GM18858 (cell line): ENCODE measurements at regions not wholly inside any gene's neighbourhood (a gene's known extent, or its start where the extent isn't known, plus 50 kb on each side); places are given as distances from the start of the nearest gene placed in this dataset.

Experiments
- ATAC-seq: cut with Tn5 transposase; IDR thresholded peaks from one replicate; pipeline ENCODE4 v1.9.1; 2021; ENCODE audit not compliant: unreplicated experiment

- ATAC-seq, result peak; percentile 50
Measured at GRCh38 chr10:62735464-62736167, 68.9 kb upstream of the ADO start.

GRCh38 chr10:62736168-62736546, 68.4 kb upstream of the ADO start:
- no peak for ATAC-seq

- ATAC-seq, result no peak
Measured at GRCh38 chr10:62738916-62739315, 65.6 kb upstream of the ADO start.

GRCh38 chr10:62740885-62741745, 63.4 kb upstream of the ADO start:
- no peak for ATAC-seq

- ATAC-seq, result no peak
Measured at GRCh38 chr10:62741996-62742395, 62.5 kb upstream of the ADO start.

- no peak for ATAC-seq
Measured at GRCh38 chr10:62742536-62743061, 61.9 kb upstream of the ADO start.

- no peak for ATAC-seq
Measured at GRCh38 chr10:62744136-62744535, 60.4 kb upstream of the ADO start.

GRCh38 chr10:62745581-62745980, 58.9 kb upstream of the ADO start:
- ATAC-seq, result no peak

GRCh38 chr10:62746951-62747729, 57.4 kb upstream of the ADO start:
- ATAC-seq, result no peak

- ATAC-seq, result no peak
Measured at GRCh38 chr10:62748386-62748785, 56.1 kb upstream of the ADO start.

GRCh38 chr10:62749093-62749683, 55.3 kb upstream of the ADO start:
- ATAC-seq, result no peak
